ENCODE measurements at regions not wholly inside any gene's neighbourhood (a gene's known extent, or its start where the extent isn't known, plus 50 kb on each side); places are given as distances from the start of the nearest gene placed in this dataset.

- no peak for TF ChIP-seq CTCF (IDR thresholded peaks at IDR 0.05; ENCODE audit: borderline replicate concordance, insufficient read depth, low read depth, low read length)
- no peak overlapping the region for H3K4me3 ChIP-seq (ENCODE audit: low read depth, low read length)
These were observed 115.3 kb upstream of the VLDLR start for GRCh38 chr9:2506321-2506720.

- H3K4me3 ChIP-seq (ENCODE audit: low read depth, low read length) = no peak overlapping the region
- TF ChIP-seq CTCF (IDR thresholded peaks at IDR 0.05; ENCODE audit: borderline replicate concordance, insufficient read depth, low read depth, low read length) = no peak
These were observed 98.0 kb upstream of the VLDLR start for GRCh38 chr9:2523591-2523990.

GRCh38 chr9:2524601-2525000, 97.0 kb upstream of the VLDLR start:
- H3K4me3 ChIP-seq (ENCODE audit: low read depth, low read length) = no peak overlapping the region
- TF ChIP-seq CTCF (IDR thresholded peaks at IDR 0.05; ENCODE audit: borderline replicate concordance, insufficient read depth, low read depth, low read length) = no peak

GRCh38 chr9:2525147-2525546, 96.4 kb upstream of the VLDLR start:
- TF ChIP-seq CTCF (IDR thresholded peaks at IDR 0.05; ENCODE audit: borderline replicate concordance, insufficient read depth, low read depth, low read length) = no peak
- H3K4me3 ChIP-seq (ENCODE audit: low read depth, low read length) = no peak overlapping the region

- H3K4me3 ChIP-seq (ENCODE audit: low read depth, low read length) = no peak overlapping the region
- TF ChIP-seq CTCF (IDR thresholded peaks at IDR 0.05; ENCODE audit: borderline replicate concordance, insufficient read depth, low read depth, low read length) = no peak
These were observed 95.3 kb upstream of the VLDLR start for GRCh38 chr9:2526071-2526828.

GRCh38 chr9:2531481-2531880, 90.1 kb upstream of the VLDLR start:
- TF ChIP-seq CTCF (IDR thresholded peaks at IDR 0.05; ENCODE audit: borderline replicate concordance, insufficient read depth, low read depth, low read length) = no peak
- no peak overlapping the region for H3K4me3 ChIP-seq (ENCODE audit: low read depth, low read length)

- H3K4me3 ChIP-seq (ENCODE audit: low read depth, low read length) = no peak overlapping the region
- no peak for TF ChIP-seq CTCF (IDR thresholded peaks at IDR 0.05; ENCODE audit: borderline replicate concordance, insufficient read depth, low read depth, low read length)
These were observed 85.1 kb upstream of the VLDLR start for GRCh38 chr9:2536511-2536910.
